Epithelial cell of proximal tubule (primary cell): ENCODE measurements at regions not wholly inside any gene's neighbourhood (a gene's known extent, or its start where the extent isn't known, plus 50 kb on each side); places are given as distances from the start of the nearest gene placed in this dataset.

Experiments
- DNase-seq: peaks from one replicate; pipeline ENCODE4 v3.0.0-alpha.2; 2011; ENCODE audit warnings: low read depth
- H3K4me3 ChIP-seq: 2 replicates; pipeline ENCODE4 v1.5.1; 2011; ENCODE audit warnings: low read depth, mild to moderate bottlenecking, low read length
- CTCF ChIP-seq: conservative IDR thresholded peaks from 2 replicates; pipeline ENCODE4 v1.5.1; 2012; ENCODE audit warnings: low read depth, mild to moderate bottlenecking, low read length

- no peak for TF ChIP-seq CTCF
- H3K4me3 ChIP-seq, result no peak overlapping the region
- no peak for DNase-seq
These were observed 129.9 kb upstream of the FRMD6 start for GRCh38 chr14:51521764-51522163.

- no peak for DNase-seq
- H3K4me3 ChIP-seq, result no peak overlapping the region
- no peak for TF ChIP-seq CTCF
These were observed 128.5 kb upstream of the FRMD6 start for GRCh38 chr14:51523243-51523642.

- TF ChIP-seq CTCF, result no peak
These were observed 126.0 kb upstream of the FRMD6 start for GRCh38 chr14:51525739-51526138.

GRCh38 chr14:51527073-51527472 is 124.6 kb upstream of the FRMD6 start:
- no peak for DNase-seq
- TF ChIP-seq CTCF, result no peak
- H3K4me3 ChIP-seq, result no peak overlapping the region

More at GRCh38 chr14:51525739-51526138, 126.0 kb upstream of the FRMD6 start:
- no peak overlapping the region for H3K4me3 ChIP-seq
- DNase-seq, result no peak

GRCh38 chr14:51529736-51530135 is 122.0 kb upstream of the FRMD6 start:
- no peak for TF ChIP-seq CTCF
- no peak overlapping the region for H3K4me3 ChIP-seq
- no peak for DNase-seq

- TF ChIP-seq CTCF, result no peak
- no peak for DNase-seq
- no peak overlapping the region for H3K4me3 ChIP-seq
These were observed 118.5 kb upstream of the FRMD6 start for GRCh38 chr14:51533160-51533559.

GRCh38 chr14:51533872-51534553 is 117.7 kb upstream of the FRMD6 start:
- H3K4me3 ChIP-seq, result no peak overlapping the region
- DNase-seq, result no peak
- no peak for TF ChIP-seq CTCF
